GM12865 (cell line): ENCODE measurements at regions not wholly inside any gene's neighbourhood (a gene's known extent, or its start where the extent isn't known, plus 50 kb on each side); places are given as distances from the start of the nearest gene placed in this dataset.
"Not testable (repeated sequence)": the region's sequence is repeated elsewhere in the genome, so short reads cannot be mapped to it uniquely, and the experiment has no call there.

Source experiments
- DNase-seq: peaks from one replicate; pipeline ENCODE4 v3.0.0; 2010; ENCODE audit warnings: low read depth
- H3K4me3 ChIP-seq: 2 replicates; pipeline ENCODE4 v1.5.1; 2011; ENCODE audit warnings: mild to moderate bottlenecking, low read depth, low read length, control low read depth
- CTCF ChIP-seq: IDR thresholded peaks from 2 replicates; pipeline ENCODE4 v1.5.1; 2011; ENCODE audit warnings: low read length, control low read depth, low read depth, inconsistent platforms; ENCODE audit not compliant: insufficient read depth; ENCODE audit errors: missing control alignments

- no peak overlapping the region for H3K4me3 ChIP-seq
- DNase-seq: no peak
- no peak for TF ChIP-seq CTCF
These were observed 586.9 kb downstream of the TMA16 start for GRCh38 chr4:164081371-164081770.

GRCh38 chr4:164081801-164082200 is 587.3 kb downstream of the TMA16 start:
- TF ChIP-seq CTCF: no peak
- no peak for DNase-seq
- H3K4me3 ChIP-seq: no peak overlapping the region

- DNase-seq: no peak
- no peak overlapping the region for H3K4me3 ChIP-seq
- TF ChIP-seq CTCF: no peak
These were observed 593.2 kb downstream of the TMA16 start for GRCh38 chr4:164087733-164088132.

GRCh38 chr4:164095313-164096110 is 601.0 kb downstream of the TMA16 start:
- H3K4me3 ChIP-seq: no peak overlapping the region
- no peak for TF ChIP-seq CTCF
- DNase-seq: no peak

GRCh38 chr4:164096766-164097518 is 602.5 kb downstream of the TMA16 start:
- H3K4me3 ChIP-seq: no peak overlapping the region
- TF ChIP-seq CTCF: no peak
- DNase-seq: no peak

GRCh38 chr4:164100741-164101365 is 606.4 kb downstream of the TMA16 start:
- not testable (repeated sequence) for DNase-seq, H3K4me3 ChIP-seq

GRCh38 chr4:164108971-164109370 is 614.5 kb downstream of the TMA16 start:
- no peak for TF ChIP-seq CTCF
- no peak for DNase-seq
- no peak overlapping the region for H3K4me3 ChIP-seq
